SK-N-SH (cell line): ENCODE measurements at regions not wholly inside any gene's neighbourhood (a gene's known extent, or its start where the extent isn't known, plus 50 kb on each side); places are given as distances from the start of the nearest gene placed in this dataset.

Source experiments
- NRF1 ChIP-seq: IDR thresholded peaks from 2 replicates; pipeline ENCODE4 v1.6.1; 2012; ENCODE audit warnings: low read depth, mild to moderate bottlenecking, low read length
- POLR2AphosphoS5 ChIP-seq: IDR thresholded peaks from 2 replicates; pipeline ENCODE4 v1.6.1; 2012; ENCODE audit warnings: low read depth, low read length
- RFX5 ChIP-seq: IDR thresholded peaks from 2 replicates; pipeline ENCODE4 v1.6.1; 2012; ENCODE audit warnings: mild to moderate bottlenecking, improper control_type of control experiment, low read length
- TF ChIP-seq, protein P1 (sequence below): fragments of 200-600 bp; sonication (generic); IDR thresholded peaks from 2 replicates; pipeline ENCODE4 v1.6.1; 2017; ENCODE audit warnings: antibody characterized with exemption, mild to moderate bottlenecking, moderate library complexity

DNA sequence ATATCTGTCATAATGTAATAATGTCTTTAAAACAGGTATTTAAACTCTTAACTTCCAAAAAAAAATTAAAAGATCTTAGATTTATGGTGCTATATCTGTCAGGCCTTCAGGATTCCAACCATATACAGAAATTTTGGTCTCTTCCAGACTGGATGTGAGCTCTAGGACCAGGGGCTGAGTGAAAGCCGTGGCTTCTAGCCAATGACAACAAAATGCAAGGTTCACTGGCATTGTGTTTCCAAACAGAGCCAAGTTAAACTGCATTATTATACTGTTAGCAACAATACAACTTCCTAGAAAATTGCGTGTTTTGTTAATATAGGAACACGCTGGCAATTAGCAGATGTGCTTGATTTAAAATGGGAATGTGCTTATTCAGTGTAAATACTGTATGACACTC lies 809.8 kb upstream of the SOX11 start:
- TF ChIP-seq, protein P1, sequence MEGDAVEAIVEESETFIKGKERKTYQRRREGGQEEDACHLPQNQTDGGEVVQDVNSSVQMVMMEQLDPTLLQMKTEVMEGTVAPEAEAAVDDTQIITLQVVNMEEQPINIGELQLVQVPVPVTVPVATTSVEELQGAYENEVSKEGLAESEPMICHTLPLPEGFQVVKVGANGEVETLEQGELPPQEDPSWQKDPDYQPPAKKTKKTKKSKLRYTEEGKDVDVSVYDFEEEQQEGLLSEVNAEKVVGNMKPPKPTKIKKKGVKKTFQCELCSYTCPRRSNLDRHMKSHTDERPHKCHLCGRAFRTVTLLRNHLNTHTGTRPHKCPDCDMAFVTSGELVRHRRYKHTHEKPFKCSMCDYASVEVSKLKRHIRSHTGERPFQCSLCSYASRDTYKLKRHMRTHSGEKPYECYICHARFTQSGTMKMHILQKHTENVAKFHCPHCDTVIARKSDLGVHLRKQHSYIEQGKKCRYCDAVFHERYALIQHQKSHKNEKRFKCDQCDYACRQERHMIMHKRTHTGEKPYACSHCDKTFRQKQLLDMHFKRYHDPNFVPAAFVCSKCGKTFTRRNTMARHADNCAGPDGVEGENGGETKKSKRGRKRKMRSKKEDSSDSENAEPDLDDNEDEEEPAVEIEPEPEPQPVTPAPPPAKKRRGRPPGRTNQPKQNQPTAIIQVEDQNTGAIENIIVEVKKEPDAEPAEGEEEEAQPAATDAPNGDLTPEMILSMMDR: no peak
- TF ChIP-seq RFX5 (no peak), POLR2AphosphoS5 (no peak), NRF1 (no peak)
